Spleen (tissue), 3 donors: ENCODE measurements at regions not wholly inside any gene's neighbourhood (a gene's known extent, or its start where the extent isn't known, plus 50 kb on each side); places are given as distances from the start of the nearest gene placed in this dataset.

Source experiments
- POLR2A ChIP-seq, 3 donors: fragments of 450-650 bp; IDR thresholded peaks; one replicate each; pipeline ENCODE4 v1.5.1; 2017; ENCODE audit warnings: antibody characterized with exemption in 3 of 3, mild to moderate bottlenecking in 1 of 3
- POLR2AphosphoS5 ChIP-seq, 3 donors: sonication (generic); formaldehyde crosslinking; IDR thresholded peaks; one replicate each; pipeline ENCODE4 v1.5.1; 2017; ENCODE audit warnings: antibody characterized with exemption in 3 of 3

- no peak for TF ChIP-seq POLR2AphosphoS5 (IDR thresholded peaks at IDR 0.05)
- TF ChIP-seq POLR2A (IDR thresholded peaks at IDR 0.05), result no peak
These were observed 95.5 kb upstream of the PPP2R3B start for GRCh38 chrX:482192-482701.
